ENCODE measurements at regions not wholly inside any gene's neighbourhood (a gene's known extent, or its start where the extent isn't known, plus 50 kb on each side); places are given as distances from the start of the nearest gene placed in this dataset.

DNA sequence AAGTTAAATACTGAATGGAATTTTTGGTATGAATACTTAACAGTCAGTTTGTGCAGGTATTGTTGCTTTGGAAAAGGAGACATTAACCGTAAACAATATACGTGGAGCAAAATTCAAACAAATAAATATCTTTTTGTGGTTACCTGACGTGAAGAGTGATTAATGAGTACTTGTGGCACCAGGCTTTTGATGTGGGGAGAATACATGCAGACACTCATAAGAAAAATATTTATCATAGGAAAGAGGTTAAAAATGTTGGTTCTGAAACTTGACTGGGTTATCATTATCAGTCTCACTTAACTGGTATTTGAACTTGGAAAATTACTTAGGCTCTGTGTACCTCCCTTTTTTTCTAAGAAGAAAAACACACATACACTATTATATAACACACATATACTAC lies 136.4 kb upstream of the NDST4 start:
- no peak overlapping the region for H2BK15ac ChIP-seq (ENCODE audit: low read length)

DNA sequence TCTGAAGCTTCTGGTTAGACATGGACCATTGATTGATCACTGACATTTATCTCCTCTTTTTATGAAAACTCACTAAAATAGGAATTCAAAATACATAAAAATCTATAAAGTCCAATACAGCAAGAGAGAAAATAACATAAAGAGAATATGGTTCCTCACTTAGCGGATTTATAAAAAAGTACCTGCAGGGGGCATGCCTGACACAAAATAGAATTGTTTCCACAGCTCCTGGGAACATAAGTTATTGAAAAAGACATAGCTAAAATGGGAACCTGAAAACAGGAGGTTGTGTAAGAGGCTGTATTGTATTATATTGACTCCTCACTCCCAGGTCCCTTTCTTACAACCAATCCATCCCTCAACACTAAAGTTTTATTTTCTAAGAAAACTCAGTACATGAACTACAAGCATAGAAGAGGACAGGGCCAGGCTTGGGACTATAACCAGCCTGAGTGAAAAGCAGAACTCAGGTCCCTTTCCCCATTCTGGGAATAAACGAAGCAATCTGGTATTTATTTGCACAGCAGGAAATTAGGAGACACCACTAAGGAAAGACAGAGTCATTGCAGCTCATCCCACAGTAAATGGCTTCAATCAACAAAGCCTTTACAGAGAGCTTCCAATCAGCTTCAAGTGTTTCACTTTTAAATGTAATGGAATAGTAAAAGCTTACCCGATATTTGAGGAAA lies 121.1 kb upstream of the NDST4 start:
- H3K9ac ChIP-seq (ENCODE audit: low read depth, low read length, poor library complexity) = no peak overlapping the region
- H3K9me3 ChIP-seq (replicated peaks in 1 of 2; ENCODE audit: control insufficient read depth in 2 of 2, insufficient read depth in 1 of 2, low read depth in 1 of 2, low read length in 2 of 2) = no peaks in the 10 kb centered on the region
- no peaks in the 10 kb centered on the region for H3K79me1 ChIP-seq (ENCODE audit: low read depth, low read length)
- H3K27ac ChIP-seq (replicated peaks; ENCODE audit: low read length) = peak overlapping the region; percentile 37
- no peaks in the 10 kb centered on the region for H3K27me3 ChIP-seq (ENCODE audit: control insufficient read depth in 3 of 3, insufficient read depth in 3 of 3, low read depth in 1 of 3, low read length in 3 of 3)
- H3K4ac ChIP-seq (ENCODE audit: low read length) = no peak overlapping the region
- H4K91ac ChIP-seq (ENCODE audit: low read depth, low read length, poor library complexity) = no peak overlapping the region
- H2BK120ac ChIP-seq (ENCODE audit: low read depth, low read length) = no peak overlapping the region
- peaks cover 3 to 5% of the 10 kb centered on the region in 2 donors for H3K4me1 ChIP-seq (ENCODE audit: control insufficient read depth in 2 of 2, insufficient read depth in 1 of 2, low read depth in 1 of 2, low read length in 2 of 2)
- no peak overlapping the region for H3K4me2 ChIP-seq (ENCODE audit: insufficient read depth, low read length, poor library complexity, severe bottlenecking)
- no peak overlapping the region for H2AK5ac ChIP-seq (ENCODE audit: low read depth, low read length)
- no CpG with 5 or more reads among the region's 3 CpGs for WGBS, 2 donors (ENCODE audit: extremely low coverage in 2 of 2, insufficient read length in 2 of 2, insufficient replicate concordance in 1 of 2)
- H2AFZ ChIP-seq (ENCODE audit: low read length) = peak overlapping the region; percentile 66
- H3K18ac ChIP-seq (ENCODE audit: low read length) = no peak overlapping the region
- H2BK5ac ChIP-seq (ENCODE audit: low read length) = no peak overlapping the region
- no peak overlapping the region for H4K8ac ChIP-seq (ENCODE audit: low read depth, low read length)
- H2BK15ac ChIP-seq (ENCODE audit: low read length) = no peak overlapping the region
- H3K36me3 ChIP-seq (replicated peaks in 1 of 2; ENCODE audit: control insufficient read depth in 2 of 2, insufficient read depth in 2 of 2, low read length in 2 of 2) = no peaks in the 10 kb centered on the region
- no peak overlapping the region for H3K4me3 ChIP-seq (ENCODE audit: low read length in 2 of 2)
- H3K14ac ChIP-seq (ENCODE audit: low read length) = no peak overlapping the region
- H2BK12ac ChIP-seq (ENCODE audit: low read length) = no peak overlapping the region
- H3K23ac ChIP-seq (ENCODE audit: low read depth, low read length, poor library complexity) = no peak overlapping the region
- no peak for DNase-seq (ENCODE audit: low spot score)

More for the DNA sequence above, 136.4 kb upstream of the NDST4 start:
- no peak overlapping the region for H3K14ac ChIP-seq (ENCODE audit: low read length)
- DNase-seq (ENCODE audit: low spot score) = no peak
- no peaks in the 10 kb centered on the region for H3K36me3 ChIP-seq (replicated peaks in 1 of 2; ENCODE audit: control insufficient read depth in 2 of 2, insufficient read depth in 2 of 2, low read length in 2 of 2)
- no peak overlapping the region for H2BK5ac ChIP-seq (ENCODE audit: low read length)
- no peaks in the 10 kb centered on the region for H3K4me1 ChIP-seq (ENCODE audit: control insufficient read depth in 2 of 2, insufficient read depth in 1 of 2, low read depth in 1 of 2, low read length in 2 of 2)
- H3K4me2 ChIP-seq (ENCODE audit: insufficient read depth, low read length, poor library complexity, severe bottlenecking) = no peak overlapping the region
- H3K23ac ChIP-seq (ENCODE audit: low read depth, low read length, poor library complexity) = no peak overlapping the region
- WGBS, 2 donors (ENCODE audit: extremely low coverage in 2 of 2, insufficient read length in 2 of 2, insufficient replicate concordance in 1 of 2) = no CpG with 5 or more reads among the region's 3 CpGs
- no peaks in the 10 kb centered on the region for H3K27me3 ChIP-seq (ENCODE audit: control insufficient read depth in 3 of 3, insufficient read depth in 3 of 3, low read depth in 1 of 3, low read length in 3 of 3)
- H2AFZ ChIP-seq (ENCODE audit: low read length) = no peak overlapping the region
- no peak overlapping the region for H3K9ac ChIP-seq (ENCODE audit: low read depth, low read length, poor library complexity)
- H2BK120ac ChIP-seq (ENCODE audit: low read depth, low read length) = no peak overlapping the region
- H3K79me1 ChIP-seq (ENCODE audit: low read depth, low read length) = no peaks in the 10 kb centered on the region
- H2AK5ac ChIP-seq (ENCODE audit: low read depth, low read length) = no peak overlapping the region
- H4K91ac ChIP-seq (ENCODE audit: low read depth, low read length, poor library complexity) = no peak overlapping the region
- H3K27ac ChIP-seq (replicated peaks; ENCODE audit: low read length) = no peak overlapping the region
- no peak overlapping the region for H3K18ac ChIP-seq (ENCODE audit: low read length)
- H3K4me3 ChIP-seq (ENCODE audit: low read length in 2 of 2) = no peak overlapping the region
- H3K4ac ChIP-seq (ENCODE audit: low read length) = no peak overlapping the region
- H4K8ac ChIP-seq (ENCODE audit: low read depth, low read length) = no peak overlapping the region
- H2BK12ac ChIP-seq (ENCODE audit: low read length) = no peak overlapping the region
- no peaks in the 10 kb centered on the region for H3K9me3 ChIP-seq (replicated peaks in 1 of 2; ENCODE audit: control insufficient read depth in 2 of 2, insufficient read depth in 1 of 2, low read depth in 1 of 2, low read length in 2 of 2)

DNA sequence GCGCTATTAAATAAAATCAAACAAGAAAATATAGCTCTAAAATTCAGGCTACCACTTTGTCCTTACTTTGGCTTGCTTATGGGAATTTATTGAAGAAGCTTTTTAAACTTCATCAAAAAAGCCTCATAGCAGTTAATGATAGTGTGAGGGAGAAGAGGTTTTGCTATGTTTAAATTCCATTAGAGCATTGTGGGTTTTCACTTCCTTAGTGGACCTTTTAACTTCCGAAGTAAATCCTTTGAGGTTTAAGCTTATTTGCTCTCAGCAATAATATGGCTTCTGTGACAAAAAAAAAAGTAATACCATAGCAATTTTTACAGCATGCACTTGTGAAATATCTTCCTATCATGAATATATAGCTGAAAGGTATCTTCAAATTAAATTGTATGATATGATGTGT lies 120.2 kb upstream of the NDST4 start:
- Histone ChIP-seq H3K4me3 (ENCODE audit: low read length in 2 of 2) (no peak overlapping the region), H3K27ac (replicated peaks; ENCODE audit: low read length) (no peak overlapping the region), H3K36me3 (replicated peaks in 1 of 2; ENCODE audit: control insufficient read depth in 2 of 2, insufficient read depth in 2 of 2, low read length in 2 of 2) (no peaks in the 10 kb centered on the region), H2BK5ac (ENCODE audit: low read length) (no peak overlapping the region), H3K9ac (ENCODE audit: low read depth, low read length, poor library complexity) (no peak overlapping the region), H3K9me3 (replicated peaks in 1 of 2; ENCODE audit: control insufficient read depth in 2 of 2, insufficient read depth in 1 of 2, low read depth in 1 of 2, low read length in 2 of 2) (no peaks in the 10 kb centered on the region), H4K91ac (ENCODE audit: low read depth, low read length, poor library complexity) (no peak overlapping the region), H2BK120ac (ENCODE audit: low read depth, low read length) (no peak overlapping the region), H3K18ac (ENCODE audit: low read length) (no peak overlapping the region), H3K79me1 (ENCODE audit: low read depth, low read length) (no peaks in the 10 kb centered on the region), H3K4me1 (ENCODE audit: control insufficient read depth in 2 of 2, insufficient read depth in 1 of 2, low read depth in 1 of 2, low read length in 2 of 2) (peaks cover 5 to 6% of the 10 kb centered on the region in 2 donors), H2AK5ac (ENCODE audit: low read depth, low read length) (no peak overlapping the region), H2AFZ (ENCODE audit: low read length) (peak overlapping the region; percentile 66), H3K4ac (ENCODE audit: low read length) (no peak overlapping the region), H3K4me2 (ENCODE audit: insufficient read depth, low read length, poor library complexity, severe bottlenecking) (no peak overlapping the region), H3K14ac (ENCODE audit: low read length) (no peak overlapping the region), H2BK12ac (ENCODE audit: low read length) (no peak overlapping the region), H3K27me3 (ENCODE audit: control insufficient read depth in 3 of 3, insufficient read depth in 3 of 3, low read depth in 1 of 3, low read length in 3 of 3) (no peaks in the 10 kb centered on the region), H4K8ac (ENCODE audit: low read depth, low read length) (no peak overlapping the region), H2BK15ac (ENCODE audit: low read length) (no peak overlapping the region), H3K23ac (ENCODE audit: low read depth, low read length, poor library complexity) (no peak overlapping the region)
- DNase-seq (ENCODE audit: low spot score) = no peak
- WGBS, 2 donors (ENCODE audit: extremely low coverage in 2 of 2, insufficient read length in 2 of 2, insufficient replicate concordance in 1 of 2) = no CpG with 5 or more reads among the region's 2 CpGs

DNA sequence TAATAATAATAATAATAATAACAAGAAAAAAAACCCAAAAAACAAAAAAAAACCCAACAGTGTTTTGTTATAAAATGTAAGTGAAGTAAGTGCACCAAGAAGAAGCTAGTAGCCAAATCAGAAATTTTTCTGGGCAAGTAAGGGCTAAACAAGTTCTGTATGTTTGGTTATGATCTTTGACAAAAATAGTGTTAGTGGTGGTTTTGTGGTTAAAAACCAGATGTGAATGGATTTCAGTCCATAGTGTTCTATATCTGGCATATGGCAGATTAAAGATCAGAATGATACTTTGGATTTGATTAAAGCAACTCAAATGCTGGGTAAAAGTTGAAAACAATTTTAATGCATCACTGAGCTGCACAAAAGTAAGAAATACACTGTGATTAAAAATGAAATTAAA lies 116.5 kb upstream of the NDST4 start:
- no peak overlapping the region for H4K91ac ChIP-seq (ENCODE audit: low read depth, low read length, poor library complexity)
- no peak overlapping the region for H3K4me2 ChIP-seq (ENCODE audit: insufficient read depth, low read length, poor library complexity, severe bottlenecking)
- H3K36me3 ChIP-seq (replicated peaks in 1 of 2; ENCODE audit: control insufficient read depth in 2 of 2, insufficient read depth in 2 of 2, low read length in 2 of 2) = no peaks in the 10 kb centered on the region
- H3K27ac ChIP-seq (replicated peaks; ENCODE audit: low read length) = no peak overlapping the region
- no peak overlapping the region for H3K4ac ChIP-seq (ENCODE audit: low read length)
- no peaks in the 10 kb centered on the region for H3K27me3 ChIP-seq (ENCODE audit: control insufficient read depth in 3 of 3, insufficient read depth in 3 of 3, low read depth in 1 of 3, low read length in 3 of 3)
- no peak overlapping the region for H3K9ac ChIP-seq (ENCODE audit: low read depth, low read length, poor library complexity)
- no peak overlapping the region for H2BK120ac ChIP-seq (ENCODE audit: low read depth, low read length)
- H3K14ac ChIP-seq (ENCODE audit: low read length) = no peak overlapping the region
- no peak overlapping the region for H3K18ac ChIP-seq (ENCODE audit: low read length)
- H3K4me3 ChIP-seq (ENCODE audit: low read length in 2 of 2) = no peak overlapping the region
- no peak overlapping the region for H3K23ac ChIP-seq (ENCODE audit: low read depth, low read length, poor library complexity)
- H2AK5ac ChIP-seq (ENCODE audit: low read depth, low read length) = no peak overlapping the region
- no peak overlapping the region for H2BK5ac ChIP-seq (ENCODE audit: low read length)
- H3K4me1 ChIP-seq (ENCODE audit: control insufficient read depth in 2 of 2, insufficient read depth in 1 of 2, low read depth in 1 of 2, low read length in 2 of 2) = peaks cover 5 to 6% of the 10 kb centered on the region in 2 donors
- DNase-seq (ENCODE audit: low spot score) = no peak
- no peaks in the 10 kb centered on the region for H3K79me1 ChIP-seq (ENCODE audit: low read depth, low read length)
- no peak overlapping the region for H2AFZ ChIP-seq (ENCODE audit: low read length)
- peaks cover 2 to 7% of the 10 kb centered on the region in 2 donors for H3K9me3 ChIP-seq (replicated peaks in 1 of 2; ENCODE audit: control insufficient read depth in 2 of 2, insufficient read depth in 1 of 2, low read depth in 1 of 2, low read length in 2 of 2)
- no peak overlapping the region for H4K8ac ChIP-seq (ENCODE audit: low read depth, low read length)
- H2BK15ac ChIP-seq (ENCODE audit: low read length) = no peak overlapping the region
- H2BK12ac ChIP-seq (ENCODE audit: low read length) = no peak overlapping the region

Data from neuronal stem cell (in vitro differentiated cells).